Loucy (cell line): ENCODE measurements at regions not wholly inside any gene's neighbourhood (a gene's known extent, or its start where the extent isn't known, plus 50 kb on each side); places are given as distances from the start of the nearest gene placed in this dataset.

Experiments
- CTCF ChIP-seq: fragments of 200-600 bp; sonication (generic); conservative IDR thresholded peaks from 2 replicates; pipeline ENCODE4 v1.5.1; 2014; ENCODE audit warnings: mild to moderate bottlenecking, antibody characterized with exemption, low read length
- EZH2phosphoT487 ChIP-seq: fragments of 200-600 bp; IDR thresholded peaks from 2 replicates; pipeline ENCODE4 v1.6.1; 2018; ENCODE audit warnings: antibody characterized with exemption, mild to moderate bottlenecking, moderate library complexity, borderline replicate concordance

- TF ChIP-seq CTCF, result no peak
- no peak for TF ChIP-seq EZH2phosphoT487
Measured at GRCh38 chr14:49286257-49286983, 299.8 kb downstream of the RPS29 start.
